SJSA1 (cell line): ENCODE measurements at regions not wholly inside any gene's neighbourhood (a gene's known extent, or its start where the extent isn't known, plus 50 kb on each side); places are given as distances from the start of the nearest gene placed in this dataset.

ENCODE experiments used
- DNase-seq, 2 experiments: peaks; one replicate each; pipeline ENCODE4 v3.0.0-alpha.2; 2015 to 2020; ENCODE audit warnings: low spot score in 2 of 2, low read depth in 1 of 2
- H3K27ac ChIP-seq: fragments of 250-450 bp; sonication (Bioruptor Pico); 2 replicates; pipeline ENCODE4 v1.5.1; 2020; ENCODE audit warnings: mild to moderate bottlenecking, moderate library complexity
- H3K27me3 ChIP-seq: fragments of 250-450 bp; sonication (Bioruptor Pico); replicated peaks from 2 replicates; pipeline ENCODE4 v1.5.1; 2020; ENCODE audit warnings: mild to moderate bottlenecking, moderate library complexity
- H3K36me3 ChIP-seq: fragments of 250-450 bp; sonication (Bioruptor Pico); 2 replicates; pipeline ENCODE4 v1.5.1; 2020; ENCODE audit warnings: mild to moderate bottlenecking
- H3K4me1 ChIP-seq: fragments of 250-450 bp; sonication (Bioruptor Pico); replicated peaks from 2 replicates; pipeline ENCODE4 v1.6.1; 2021; ENCODE audit warnings: mild to moderate bottlenecking
- H3K4me3 ChIP-seq: fragments of 250-450 bp; sonication (Bioruptor Pico); 2 replicates; pipeline ENCODE4 v1.5.1; 2020; ENCODE audit warnings: mild to moderate bottlenecking
- H3K9me3 ChIP-seq: fragments of 250-450 bp; sonication (Bioruptor Pico); replicated peaks from 2 replicates; pipeline ENCODE4 v1.5.1; 2020; ENCODE audit warnings: mild to moderate bottlenecking

GRCh38 chr10:28733245-28733644, 55.9 kb downstream of the BAMBI start:
- Histone ChIP-seq H3K36me3 (no peaks in the 10 kb centered on the region), H3K4me3 (no peak overlapping the region), H3K4me1 (peaks cover 28% of the 10 kb centered on the region), H3K27ac (no peak overlapping the region), H3K27me3 (no peaks in the 10 kb centered on the region), H3K9me3 (peaks cover 7% of the 10 kb centered on the region; the same call in 1 of the 2 replicates)
- no peak for DNase-seq

DNA sequence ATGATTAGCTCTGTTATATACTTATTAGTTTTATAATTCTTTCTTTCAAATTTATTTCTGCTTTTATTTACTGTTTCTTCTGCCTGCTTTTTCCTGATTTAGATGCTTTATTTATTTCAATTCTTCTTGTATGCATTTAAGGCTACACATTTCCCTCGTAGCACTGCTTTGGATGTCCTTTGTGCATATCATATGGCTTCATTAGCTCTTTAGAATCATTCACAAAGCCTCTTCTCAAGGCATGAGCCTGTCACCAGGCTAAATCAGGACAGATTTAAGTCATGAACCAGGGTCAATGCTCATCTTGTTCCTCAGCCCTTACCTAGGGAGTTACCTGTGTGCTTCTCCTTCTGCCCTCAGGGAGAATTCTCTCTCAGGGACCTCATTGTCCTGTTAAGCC, 56.3 kb downstream of the BAMBI start:
- no peaks in the 10 kb centered on the region for H3K27me3 ChIP-seq
- no peak overlapping the region for H3K4me3 ChIP-seq
- no peaks in the 10 kb centered on the region for H3K36me3 ChIP-seq
- H3K27ac ChIP-seq = no peak overlapping the region; the same call in 1 of the 2 replicates
- H3K4me1 ChIP-seq = peaks cover 28% of the 10 kb centered on the region
- peaks cover 7% of the 10 kb centered on the region; the same call in 1 of the 2 replicates for H3K9me3 ChIP-seq
- no peak for DNase-seq

DNA sequence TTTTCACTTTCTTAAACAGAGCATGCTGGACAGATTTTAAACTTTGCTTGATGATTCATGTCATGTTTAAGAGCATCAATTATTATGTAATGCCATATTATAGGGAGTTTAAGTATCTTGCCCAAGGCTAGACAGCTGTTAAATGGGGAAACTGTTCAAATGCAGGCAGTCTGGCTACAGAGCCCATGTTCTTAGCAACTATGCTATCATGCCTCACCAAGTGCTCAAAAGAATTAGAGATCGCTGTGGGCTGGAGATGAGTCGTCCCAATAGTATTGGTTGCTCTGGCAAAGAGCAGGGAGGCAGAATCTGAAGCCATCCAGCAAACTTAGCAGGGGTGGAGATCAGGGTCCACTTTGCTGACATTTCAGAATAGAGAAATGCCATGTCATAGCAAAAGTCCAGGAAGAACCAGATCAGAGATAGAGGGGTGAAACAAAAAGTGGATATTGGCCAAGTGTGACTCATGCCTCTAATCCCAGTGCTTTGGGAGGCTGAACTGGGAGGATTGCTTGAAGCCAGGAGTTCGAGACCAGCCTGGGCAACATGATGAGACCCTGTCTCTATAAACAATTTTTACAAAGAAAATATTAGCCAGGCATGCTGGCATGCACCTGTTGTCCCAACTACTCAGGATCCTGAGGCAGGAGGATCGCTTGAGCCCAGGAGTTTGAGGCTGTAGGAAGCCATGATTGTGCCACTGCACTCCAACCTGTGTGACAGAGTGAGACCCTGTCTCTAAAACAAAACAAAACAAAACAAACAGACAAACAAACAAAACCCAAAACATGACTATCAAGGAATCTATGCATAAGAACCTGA, 57.8 kb downstream of the BAMBI start:
- peak overlapping the region; percentile 60 for H3K27ac ChIP-seq

DNA sequence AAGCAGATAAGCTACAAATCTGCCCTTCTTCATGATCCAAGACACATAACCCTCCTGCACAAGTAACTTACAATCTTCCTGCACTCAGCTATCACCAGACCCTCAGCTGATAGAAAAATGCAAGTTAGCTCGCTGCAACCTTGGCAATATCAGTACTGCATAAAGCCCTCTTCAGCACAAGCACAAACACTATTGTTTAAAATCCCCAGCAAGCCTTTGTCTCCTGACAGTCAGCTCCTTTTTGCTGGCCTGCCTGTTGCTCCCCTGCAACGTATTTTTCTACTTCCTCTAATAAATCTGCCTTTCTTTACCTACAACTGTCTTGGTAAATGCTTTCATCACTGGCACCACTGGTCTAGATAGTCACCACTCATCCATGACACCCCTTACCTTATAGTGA, 59.8 kb downstream of the BAMBI start:
- Histone ChIP-seq H3K36me3 (no peaks in the 10 kb centered on the region), H3K4me3 (no peak overlapping the region), H3K27me3 (no peaks in the 10 kb centered on the region), H3K27ac (no peak overlapping the region), H3K9me3 (peaks cover 7% of the 10 kb centered on the region; the same call in 1 of the 2 replicates), H3K4me1 (peaks cover 15% of the 10 kb centered on the region)
- no peak for DNase-seq

More for the DNA sequence above, 57.8 kb downstream of the BAMBI start:
- Histone ChIP-seq H3K36me3 (no peaks in the 10 kb centered on the region), H3K4me3 (no peak overlapping the region), H3K4me1 (peaks cover 24% of the 10 kb centered on the region), H3K9me3 (peaks cover 7% of the 10 kb centered on the region; the same call in 1 of the 2 replicates), H3K27me3 (no peaks in the 10 kb centered on the region)
- peak; percentile 90 to 91 for DNase-seq

DNA sequence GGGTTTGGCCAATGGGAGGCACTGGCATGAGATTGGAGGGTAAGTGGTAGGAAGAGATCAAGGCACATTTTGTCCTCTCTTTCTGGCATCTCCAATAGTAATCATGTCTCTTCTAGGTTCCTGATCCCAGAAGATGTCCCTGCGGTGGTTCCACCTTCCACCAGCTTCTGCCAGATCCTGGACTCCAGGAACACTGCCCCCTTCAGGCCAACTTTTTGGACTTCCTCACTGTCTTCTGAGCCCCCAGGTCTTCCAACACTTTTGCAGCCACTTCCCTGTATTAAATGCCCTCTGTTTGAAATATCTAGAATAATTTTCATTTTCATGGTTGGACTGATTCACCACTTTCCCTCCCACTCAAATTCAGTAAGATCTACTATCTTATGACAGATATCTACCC, 60.9 kb downstream of the BAMBI start:
- no peak overlapping the region for H3K4me3 ChIP-seq
- DNase-seq = no peak
- H3K4me1 ChIP-seq = peaks cover 15% of the 10 kb centered on the region
- peaks cover 7% of the 10 kb centered on the region; the same call in 1 of the 2 replicates for H3K9me3 ChIP-seq
- H3K27me3 ChIP-seq = no peaks in the 10 kb centered on the region
- H3K36me3 ChIP-seq = no peaks in the 10 kb centered on the region
- H3K27ac ChIP-seq = no peak overlapping the region

DNA sequence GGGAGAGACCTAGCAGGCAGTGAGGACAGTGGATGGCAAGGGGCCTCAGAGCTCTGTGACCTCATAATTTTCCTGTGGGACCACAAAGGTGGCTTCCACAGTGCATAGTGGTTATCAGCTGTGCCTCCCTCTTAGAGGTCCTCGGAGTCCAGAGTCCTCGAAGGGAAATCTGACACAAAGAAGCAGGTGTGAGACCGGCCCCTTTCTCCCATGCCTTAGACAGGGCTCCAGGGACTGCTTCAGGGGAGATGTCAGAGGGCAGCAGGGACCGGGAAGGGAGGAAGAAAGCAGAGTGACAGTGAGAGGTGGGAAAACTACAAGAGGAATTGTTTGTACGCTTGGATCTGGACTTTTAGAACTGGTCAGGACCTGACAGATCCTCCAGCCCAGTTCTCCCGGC, 66.3 kb downstream of the BAMBI start:
- no peaks in the 10 kb centered on the region for H3K27me3 ChIP-seq
- H3K27ac ChIP-seq = no peak overlapping the region
- no peaks in the 10 kb centered on the region for H3K4me1 ChIP-seq
- DNase-seq = no peak
- H3K9me3 ChIP-seq = no peaks in the 10 kb centered on the region
- H3K4me3 ChIP-seq = no peak overlapping the region
- H3K36me3 ChIP-seq = no peaks in the 10 kb centered on the region

- Histone ChIP-seq H3K4me1 (no peaks in the 10 kb centered on the region), H3K27ac (no peak overlapping the region), H3K36me3 (no peaks in the 10 kb centered on the region), H3K9me3 (no peaks in the 10 kb centered on the region), H3K4me3 (no peak overlapping the region), H3K27me3 (no peaks in the 10 kb centered on the region)
- DNase-seq = no peak
Measured at GRCh38 chr10:28744069-28744768, 66.9 kb downstream of the BAMBI start.

DNA sequence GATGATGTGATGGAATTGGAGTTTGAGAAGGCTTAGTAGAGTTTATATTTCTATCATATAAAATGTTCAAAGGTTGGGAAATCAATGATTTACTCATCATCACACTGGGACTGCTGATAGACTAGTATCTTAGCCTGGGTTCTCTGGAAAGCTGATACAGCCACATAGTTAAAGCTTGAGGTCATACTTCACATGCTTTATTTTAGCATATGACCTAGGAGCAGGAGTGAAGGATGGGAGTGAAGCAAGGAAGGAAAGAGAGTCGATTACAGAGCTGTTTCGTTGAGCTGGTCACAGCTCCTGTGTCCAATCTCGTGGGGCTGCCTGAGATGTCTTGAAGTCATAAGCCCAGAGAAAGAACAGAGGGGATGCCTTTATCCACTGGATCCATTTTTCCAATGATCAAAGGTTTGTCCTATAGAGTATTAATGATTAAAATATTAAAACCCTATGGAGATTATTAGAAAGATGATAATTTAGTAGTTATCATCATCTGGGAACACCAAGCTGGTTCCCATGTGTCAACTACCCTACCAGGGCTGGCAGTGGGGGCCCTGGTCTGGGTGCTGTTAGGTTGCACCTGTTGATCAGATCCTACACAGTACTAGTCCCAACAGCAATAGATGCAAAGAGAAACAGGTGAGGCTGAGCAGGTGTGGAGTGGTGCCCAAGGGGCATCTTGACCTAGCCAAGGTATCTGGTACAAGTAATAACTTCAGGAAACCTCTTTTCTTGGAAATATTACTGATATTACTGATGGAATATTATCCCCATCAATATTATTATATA, 77.8 kb downstream of the BAMBI start:
- no peaks in the 10 kb centered on the region for H3K9me3 ChIP-seq
- DNase-seq = no peak

DNA sequence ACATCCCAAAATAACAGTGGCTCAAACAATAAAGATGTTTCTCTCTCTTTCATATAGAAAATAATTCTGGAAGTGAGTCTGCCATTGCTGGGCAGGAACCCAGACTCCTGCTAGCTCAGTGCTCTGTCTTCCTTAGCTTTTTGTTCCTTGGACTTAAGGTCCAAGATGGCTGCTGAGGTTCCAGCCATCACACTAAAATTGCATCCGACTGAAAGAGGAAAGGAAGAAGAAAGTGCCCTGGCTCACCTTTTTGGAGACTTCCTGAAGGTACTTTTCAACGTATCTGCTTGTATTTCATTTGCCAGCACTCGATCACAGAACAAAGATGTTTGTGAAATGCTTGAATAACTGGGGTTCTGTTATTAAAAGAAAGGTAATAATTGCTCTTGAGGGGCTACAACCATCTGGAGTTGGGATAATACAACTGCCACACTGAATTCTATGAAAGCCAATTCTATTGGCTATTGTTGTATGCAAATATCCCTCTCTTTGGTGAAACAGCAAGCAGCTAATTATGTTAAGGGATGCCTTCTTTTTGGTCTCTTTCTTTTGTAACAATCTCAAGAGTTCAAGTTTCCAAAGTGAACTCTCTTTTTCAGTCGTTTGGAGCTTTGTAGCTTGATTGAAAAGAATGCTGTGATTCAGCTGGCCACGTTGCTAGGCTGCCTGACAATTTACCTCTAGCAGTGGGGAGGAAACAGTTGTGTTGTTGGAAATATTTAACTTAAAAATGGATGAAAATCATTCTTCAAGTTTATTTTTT, 83.9 kb downstream of the BAMBI start:
- no peaks in the 10 kb centered on the region for H3K36me3 ChIP-seq
- no peak overlapping the region for H3K27ac ChIP-seq
- DNase-seq = no peak
- H3K4me1 ChIP-seq = no peaks in the 10 kb centered on the region
- H3K9me3 ChIP-seq = no peaks in the 10 kb centered on the region
- H3K4me3 ChIP-seq = no peak overlapping the region
- H3K27me3 ChIP-seq = no peaks in the 10 kb centered on the region

More for the DNA sequence above, 77.8 kb downstream of the BAMBI start:
- H3K4me1 ChIP-seq = no peaks in the 10 kb centered on the region
- H3K4me3 ChIP-seq = no peak overlapping the region
- no peak overlapping the region for H3K27ac ChIP-seq
- no peaks in the 10 kb centered on the region for H3K27me3 ChIP-seq
- no peaks in the 10 kb centered on the region for H3K36me3 ChIP-seq

- no peak for DNase-seq
- Histone ChIP-seq H3K27me3 (no peaks in the 10 kb centered on the region), H3K4me1 (no peaks in the 10 kb centered on the region)
Measured at GRCh38 chr10:28763471-28764170, 86.3 kb downstream of the BAMBI start.

GRCh38 chr10:28765641-28766040, 88.3 kb downstream of the BAMBI start:
- Histone ChIP-seq H3K9me3 (no peaks in the 10 kb centered on the region), H3K27me3 (no peaks in the 10 kb centered on the region), H3K4me3 (no peak overlapping the region), H3K27ac (no peak overlapping the region), H3K4me1 (no peaks in the 10 kb centered on the region), H3K36me3 (no peaks in the 10 kb centered on the region)
- DNase-seq = no peak

More at GRCh38 chr10:28763471-28764170, 86.3 kb downstream of the BAMBI start:
- Histone ChIP-seq H3K36me3 (no peaks in the 10 kb centered on the region), H3K9me3 (no peaks in the 10 kb centered on the region), H3K27ac (no peak overlapping the region), H3K4me3 (no peak overlapping the region)

GRCh38 chr10:28768227-28768626, 90.9 kb downstream of the BAMBI start:
- H3K27ac ChIP-seq = no peak overlapping the region
- no peaks in the 10 kb centered on the region for H3K27me3 ChIP-seq
- H3K4me3 ChIP-seq = no peak overlapping the region
- no peaks in the 10 kb centered on the region for H3K4me1 ChIP-seq
- DNase-seq = no peak
- H3K36me3 ChIP-seq = no peaks in the 10 kb centered on the region
- no peaks in the 10 kb centered on the region for H3K9me3 ChIP-seq
